ENCODE measurements at regions not wholly inside any gene's neighbourhood (a gene's known extent, or its start where the extent isn't known, plus 50 kb on each side); places are given as distances from the start of the nearest gene placed in this dataset.

DNA sequence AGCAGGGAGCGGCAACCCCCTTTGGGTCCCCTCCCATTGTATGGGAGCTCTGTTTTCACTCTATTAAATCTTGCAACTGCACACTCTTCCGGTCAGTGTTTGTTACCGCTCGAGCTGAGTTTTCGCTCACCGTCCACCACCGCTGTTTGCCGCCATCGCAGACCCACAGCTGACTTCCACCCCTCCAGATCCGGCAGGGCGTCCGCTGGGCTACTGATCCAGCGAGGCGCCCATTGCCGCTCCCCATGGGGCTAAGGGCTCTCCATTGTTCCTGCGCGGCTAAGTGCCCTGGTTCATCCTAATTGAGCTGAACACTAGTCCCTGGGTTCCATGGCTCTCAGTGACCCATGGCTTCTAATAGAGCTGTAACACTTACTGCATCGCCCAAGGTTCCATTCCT lies 115.6 kb upstream of the AUTS2 start:
- no peaks in the 10 kb centered on the region for H3K79me2 ChIP-seq (ENCODE audit: control insufficient read depth in 1 of 2, insufficient read depth in 2 of 2, low read length in 2 of 2)
- no peak overlapping the region for H3K4ac ChIP-seq (replicated peaks; ENCODE audit: insufficient read length, low read depth, low read length)
- H2BK20ac ChIP-seq (ENCODE audit: low read length), result no peak overlapping the region
- no peak for TF ChIP-seq KDM4A (IDR thresholded peaks at IDR 0.05; ENCODE audit: low read depth, low read length, severe bottlenecking)
- no peak for TF ChIP-seq POU5F1 (IDR thresholded peaks at IDR 0.05; ENCODE audit: low read depth, low read length)
- no peak for TF ChIP-seq EGR1 (IDR thresholded peaks at IDR 0.05; ENCODE audit: borderline replicate concordance, low read depth, low read length)
- 95% methylated on average over 18 of the region's 18 CpGs; no CpG with 5 or more reads in 1 of the 2 experiments for WGBS, 2 experiments (ENCODE audit: extremely low coverage in 1 of 2, insufficient coverage in 1 of 2, insufficient read length in 1 of 2, insufficient replicate concordance in 2 of 2, low coverage in 1 of 2, low lambda C conversion rate in 2 of 2, missing lambda C conversion rate in 1 of 2)
- FAIRE-seq (no peak), DNase-seq (ENCODE audit: low read depth in 1 of 2, low spot score in 2 of 2) (no peak)
- no peak overlapping the region for H2AK5ac ChIP-seq (ENCODE audit: low read depth, low read length)
- no peak overlapping the region for H3K23ac ChIP-seq (ENCODE audit: insufficient read length)
- H3K27ac ChIP-seq (ENCODE audit: low read depth, low read length), result no peak overlapping the region
- H3K27me3 ChIP-seq (replicated peaks in 1 of 4; ENCODE audit: control insufficient read depth in 3 of 4, extremely low read depth in 1 of 4, insufficient read depth in 3 of 4, low read length in 3 of 4), result no peaks in the 10 kb centered on the region
- no peak overlapping the region for H3K4me3 ChIP-seq (ENCODE audit: extremely low read depth in 1 of 4, insufficient read depth in 2 of 4, low read depth in 3 of 4, low read length in 4 of 4)
- H2AFZ ChIP-seq (ENCODE audit: low read length), result no peak overlapping the region
- no peak overlapping the region for H3K14ac ChIP-seq (ENCODE audit: insufficient read length)
- H3K56ac ChIP-seq (replicated peaks; ENCODE audit: insufficient read length, low read depth, low read length), result no peak overlapping the region
- no peaks in the 10 kb centered on the region for H4K20me1 ChIP-seq (replicated peaks in 1 of 2; ENCODE audit: control insufficient read depth in 1 of 2, insufficient read depth in 2 of 2, low read length in 2 of 2)
- no peaks in the 10 kb centered on the region for H3K23me2 ChIP-seq (ENCODE audit: low read depth, low read length)
- no peak overlapping the region for H2BK12ac ChIP-seq (ENCODE audit: low read depth, low read length)
- ChIA-PET POLR2A (ENCODE audit: partially characterized antibody) (no interaction called here), CTCF (ENCODE audit: partially characterized antibody) (interaction anchor here (1.2 kb wide), 1 partner anchor 34 kb away, joined by 4 read pairs; no protein-coding TSS in a partner anchor)
- H3K4me2 ChIP-seq (ENCODE audit: insufficient read depth in 1 of 2, low read depth in 2 of 2, low read length in 2 of 2), result no peak overlapping the region
- H3K18ac ChIP-seq (ENCODE audit: extremely low read depth, low read length), result no peak overlapping the region
- H2BK15ac ChIP-seq (ENCODE audit: low read length), result no peak overlapping the region
- no peaks in the 10 kb centered on the region for H3K9me3 ChIP-seq (ENCODE audit: insufficient read depth in 2 of 2, low read depth in 1 of 2, low read length in 1 of 2)
- no peaks in the 10 kb centered on the region for H3K79me1 ChIP-seq (ENCODE audit: low read depth, low read length)
- no peak overlapping the region for H4K5ac ChIP-seq (ENCODE audit: insufficient read length, low read depth, low read length)
- no peaks in the 10 kb centered on the region; a peak in 1 of 7 replicates for H3K4me1 ChIP-seq (replicated peaks in 1 of 4; ENCODE audit: control insufficient read depth in 3 of 4, insufficient read depth in 4 of 4, low read length in 3 of 4)
- H2BK5ac ChIP-seq (ENCODE audit: low read depth, low read length), result no peak overlapping the region
- no peak overlapping the region for H4K91ac ChIP-seq (replicated peaks; ENCODE audit: insufficient read length, low read length)
- no peak overlapping the region for H4K8ac ChIP-seq (ENCODE audit: extremely low read depth, insufficient read depth, low read length)
- H3K9ac ChIP-seq (replicated peaks in 1 of 4; ENCODE audit: extremely low read depth in 1 of 4, low read depth in 3 of 4, low read length in 3 of 4), result no peak overlapping the region
- no peaks in the 10 kb centered on the region for H3K36me3 ChIP-seq (ENCODE audit: control insufficient read depth in 2 of 4, insufficient read depth in 4 of 4, low read length in 3 of 4)
- no peak overlapping the region for H2BK120ac ChIP-seq (replicated peaks; ENCODE audit: low read depth, low read length)

Measured in H1 (cell line).